Left colon (tissue), 2 donors: ENCODE measurements at regions not wholly inside any gene's neighbourhood (a gene's known extent, or its start where the extent isn't known, plus 50 kb on each side); places are given as distances from the start of the nearest gene placed in this dataset.
"Not testable (repeated sequence)": the region's sequence is repeated elsewhere in the genome, so short reads cannot be mapped to it uniquely, and the experiment has no call there.

Source experiments
- ATAC-seq: fragments of 200-7000 bp; cut with Tn5 transposase; one replicate; pipeline ENCODE4 v1.9.1; 2020; ENCODE audit warnings: mild to moderate bottlenecking, moderate library complexity
- DNase-seq, 2 donors: peaks; one replicate each; pipeline ENCODE4 v3.0.0-alpha.2; 2020
- intact Hi-C, 2 donors: fragments of 100-400 bp; cut with DNase I in 1 of 2; cut with micrococcal nuclease in 1 of 2; formaldehyde crosslinking; loops; one replicate each; pipeline versions ENCODE4 v1.11.2 to v1.14.0; 2022; cut with DNase I, micrococcal nuclease
- donor health status: DM: no; HTN: no; CAD: no.
- donor health status: DM: yes; HTN: yes; CAD: no.

- DNase-seq (no peak), ATAC-seq (no peak)
- intact Hi-C loops: no loop called here
Observed at GRCh38 chr4:164307262-164307661, 446.7 kb upstream of the SMIM31 start.

- DNase-seq: no peak
- no peak for ATAC-seq
- intact Hi-C loops: no loop called here
Observed at GRCh38 chr4:164312671-164313070, 441.3 kb upstream of the SMIM31 start.

DNA sequence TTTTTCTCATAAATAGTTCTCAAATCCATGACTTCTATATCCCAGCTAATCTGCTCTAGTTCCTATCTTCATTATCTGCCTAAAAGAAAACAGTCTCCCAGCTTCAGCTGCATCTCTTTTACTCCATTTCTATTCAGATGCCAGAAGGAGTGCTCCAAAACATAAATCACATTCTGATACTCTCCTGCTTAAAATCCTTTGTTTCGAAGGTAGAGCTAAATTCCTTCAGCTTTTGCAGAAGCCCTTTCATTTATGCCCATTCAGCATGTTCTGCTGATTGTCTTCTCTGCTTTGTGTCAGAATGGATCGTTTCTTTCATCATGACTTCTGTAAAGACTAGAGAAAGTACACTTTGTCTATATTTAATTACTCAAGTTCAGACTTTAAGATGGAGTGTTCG is 440.1 kb upstream of the SMIM31 start:
- ATAC-seq (no peak), DNase-seq (no peak)
- intact Hi-C loops: no loop called here

- ATAC-seq (no peak), DNase-seq (no peak)
- intact Hi-C loops: no loop called here
Observed at GRCh38 chr4:164318350-164318749, 435.6 kb upstream of the SMIM31 start.

GRCh38 chr4:164319688-164320087 is 434.2 kb upstream of the SMIM31 start:
- intact Hi-C loops: no loop called here
- no peak for ATAC-seq

GRCh38 chr4:164320847-164321246 is 433.1 kb upstream of the SMIM31 start:
- ATAC-seq (no peak), DNase-seq (no peak)
- intact Hi-C loops: no loop called here

More at GRCh38 chr4:164319688-164320087, 434.2 kb upstream of the SMIM31 start:
- DNase-seq: no peak

- intact Hi-C loops: no loop called here
- no peak for ATAC-seq
- no peak for DNase-seq
Observed at GRCh38 chr4:164326056-164326455, 427.9 kb upstream of the SMIM31 start.

- DNase-seq (no peak), ATAC-seq (no peak)
- intact Hi-C loops: no loop called here
Observed at GRCh38 chr4:164337219-164337944, 416.5 kb upstream of the SMIM31 start.

DNA sequence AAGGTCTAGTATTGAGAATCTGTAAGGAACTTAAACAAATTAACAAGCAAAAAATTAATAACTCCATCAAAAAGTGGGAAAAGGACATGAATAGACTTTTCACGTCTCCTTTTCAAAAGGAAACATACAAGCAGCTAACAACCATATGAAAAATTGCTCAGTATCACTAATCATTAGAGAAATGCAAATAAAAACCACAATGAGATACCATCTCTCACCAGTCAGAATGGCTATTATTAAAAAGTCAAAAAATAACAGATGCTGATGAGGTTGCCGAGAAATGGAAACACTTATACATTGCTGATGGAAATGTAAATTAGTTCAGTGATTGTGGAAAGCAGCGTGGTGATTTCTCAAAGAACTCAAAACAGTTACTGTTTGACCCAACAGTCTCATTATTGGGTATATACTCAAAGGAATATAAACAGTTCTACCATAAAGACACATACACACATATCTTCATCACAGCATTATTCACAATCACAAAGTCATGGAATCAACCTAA is 410.4 kb upstream of the SMIM31 start:
- ATAC-seq (no peak), DNase-seq (no peak)
- intact Hi-C loops: no loop called here

- intact Hi-C loops: no loop called here
- DNase-seq (no peak), ATAC-seq (no peak)
Observed at GRCh38 chr4:164345756-164346155, 408.2 kb upstream of the SMIM31 start.

- intact Hi-C loops: no loop called here
- ATAC-seq (no peak), DNase-seq (no peak)
Observed at GRCh38 chr4:164350061-164350460, 403.9 kb upstream of the SMIM31 start.

- ATAC-seq, DNase-seq, intact Hi-C loops: not testable (repeated sequence)
Observed at GRCh38 chr4:164350716-164351115, 403.2 kb upstream of the SMIM31 start.

DNA sequence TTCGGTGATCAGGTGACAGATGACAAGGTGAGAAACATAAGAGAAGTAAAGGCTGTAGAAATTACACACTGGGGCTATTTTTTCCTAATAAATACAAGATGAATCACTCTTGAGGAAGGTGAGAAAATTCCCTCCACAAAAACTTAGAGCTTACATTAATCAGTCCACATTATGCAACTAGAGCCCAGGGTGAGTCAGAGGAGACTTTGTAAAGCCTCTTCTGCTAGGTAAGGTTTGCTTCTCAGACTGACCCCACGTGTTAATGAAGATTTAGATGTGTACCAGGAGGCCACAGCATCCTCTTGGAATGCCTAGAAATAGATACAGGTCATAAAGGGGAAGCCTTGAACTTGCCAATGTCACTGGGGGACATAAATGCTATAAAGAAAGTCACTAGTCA is 396.0 kb upstream of the SMIM31 start:
- ATAC-seq: no peak
- intact Hi-C loops: no loop called here
- no peak for DNase-seq

DNA sequence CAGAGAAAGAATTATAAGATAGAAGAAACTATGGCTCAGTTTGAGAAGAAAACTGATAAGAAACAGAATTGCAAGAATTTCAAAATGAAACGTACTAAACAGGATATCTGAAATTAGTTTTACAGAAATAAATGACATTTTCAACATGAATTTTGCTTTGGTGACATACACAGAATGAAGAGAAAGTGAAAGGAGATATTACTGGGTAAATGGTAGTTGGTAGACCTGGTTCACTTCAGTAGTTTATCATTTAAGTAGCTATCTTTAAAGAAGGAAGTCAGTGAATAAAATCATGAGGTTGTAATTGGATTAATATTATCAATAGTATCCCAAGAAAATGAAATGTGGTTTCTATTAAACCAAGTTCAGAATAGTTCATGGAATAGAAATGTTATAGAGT is 395.5 kb upstream of the SMIM31 start:
- no peak for DNase-seq
- ATAC-seq: no peak
- intact Hi-C loops: no loop called here

GRCh38 chr4:164359881-164360280 is 394.1 kb upstream of the SMIM31 start:
- intact Hi-C loops: no loop called here
- DNase-seq (no peak), ATAC-seq (no peak)

GRCh38 chr4:164368894-164369293 is 385.0 kb upstream of the SMIM31 start:
- intact Hi-C loops: no loop called here
- no peak for DNase-seq
- no peak for ATAC-seq

DNA sequence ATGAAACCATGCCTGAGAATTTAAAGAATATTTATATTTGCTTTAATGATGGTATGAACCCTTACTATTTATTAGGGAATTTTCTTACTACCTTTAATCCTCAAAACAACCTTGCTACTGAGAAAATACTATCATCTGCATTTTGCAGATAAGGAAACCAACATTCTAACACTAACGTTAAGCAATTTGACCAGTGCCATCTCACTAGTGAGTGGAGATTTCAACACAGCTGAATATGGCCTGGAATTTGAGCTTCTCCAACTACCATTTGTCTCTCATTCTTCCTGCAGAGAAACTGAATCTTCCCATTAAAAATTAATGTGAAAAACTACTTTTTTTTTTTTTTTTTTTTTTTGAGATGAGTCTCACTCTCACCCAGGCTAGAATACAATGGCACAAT is 380.9 kb upstream of the SMIM31 start:
- intact Hi-C loops: no loop called here
- DNase-seq: no peak
- ATAC-seq: no peak

DNA sequence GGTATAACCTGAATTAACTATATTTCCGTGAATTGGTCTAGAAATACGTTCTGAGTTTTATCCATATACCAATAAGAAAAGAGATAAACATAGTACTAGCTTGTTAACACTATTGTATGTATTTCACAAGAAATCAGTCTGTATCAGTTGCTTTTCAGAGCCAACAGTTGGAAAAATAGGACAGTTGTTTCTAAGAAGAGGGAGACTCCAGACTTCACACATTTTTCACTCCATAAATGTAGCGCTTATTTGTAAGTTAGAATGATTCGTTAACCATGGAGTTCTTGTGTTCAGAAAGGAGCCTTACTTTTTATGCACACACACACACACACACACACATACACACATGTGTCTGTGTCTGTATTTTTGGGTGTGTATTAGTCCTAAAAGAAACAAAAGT is 376.7 kb upstream of the SMIM31 start:
- DNase-seq (no peak), ATAC-seq (no peak)
- intact Hi-C loops: no loop called here

DNA sequence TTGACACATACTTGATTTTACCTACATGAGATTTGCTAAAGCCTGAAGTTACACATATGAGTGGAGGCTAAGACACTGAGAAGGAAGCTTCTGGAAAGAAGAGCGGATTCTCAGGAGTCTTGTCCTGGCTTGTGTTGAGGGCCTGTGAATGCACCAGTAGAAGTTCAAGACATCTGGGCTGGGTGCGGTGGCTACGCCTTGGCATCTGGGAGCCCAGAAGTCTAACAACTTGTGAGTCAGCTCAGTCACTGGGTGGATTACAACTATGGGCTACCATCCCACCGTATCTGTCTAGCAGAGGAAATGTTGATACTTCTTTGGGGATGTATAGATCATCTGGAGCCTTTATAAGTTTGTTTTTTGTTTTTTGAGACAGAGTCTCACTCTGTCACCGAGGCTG is 375.6 kb upstream of the SMIM31 start:
- DNase-seq (no peak), ATAC-seq (no peak)
- intact Hi-C loops: no loop called here

DNA sequence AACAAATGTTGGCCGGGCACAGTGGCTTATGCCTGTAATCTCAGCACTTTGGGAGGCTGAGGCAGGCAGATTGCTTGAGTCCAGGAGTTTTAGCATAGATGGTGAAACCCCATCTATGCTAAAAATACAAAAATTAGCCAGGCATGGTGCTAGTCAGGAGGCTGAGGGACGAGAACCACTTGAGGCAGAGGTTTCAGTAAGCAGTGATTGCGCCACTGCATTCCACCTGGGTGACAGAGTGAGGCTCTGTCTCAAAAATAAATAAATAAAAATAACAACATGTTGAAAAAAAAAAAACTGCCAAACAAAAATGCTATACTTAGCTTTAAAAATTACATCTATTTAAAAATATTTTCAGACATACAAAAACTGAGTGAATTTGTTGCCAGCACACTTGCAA is 374.2 kb upstream of the SMIM31 start:
- intact Hi-C loops: no loop called here
- no peak for DNase-seq
- ATAC-seq: no peak

GRCh38 chr4:164381859-164382258 is 372.1 kb upstream of the SMIM31 start:
- ATAC-seq: no peak
- no peak for DNase-seq
- intact Hi-C loops: no loop called here
